GM23248 (cell line): ENCODE measurements at regions not wholly inside any gene's neighbourhood (a gene's known extent, or its start where the extent isn't known, plus 50 kb on each side); places are given as distances from the start of the nearest gene placed in this dataset.

Experiments used
- EZH2 ChIP-seq: fragments of 200-600 bp; sonication (generic); IDR thresholded peaks from 2 replicates; pipeline ENCODE4 v1.6.1; 2018; ENCODE audit warnings: antibody characterized with exemption, mild to moderate bottlenecking; ENCODE audit not compliant: insufficient read depth, poor library complexity, severe bottlenecking
- EZH2phosphoT487 ChIP-seq: fragments of 200-600 bp; sonication (generic); IDR thresholded peaks from 2 replicates; pipeline ENCODE4 v1.6.1; 2018; ENCODE audit warnings: antibody characterized with exemption, moderate library complexity, mild to moderate bottlenecking, low read depth; ENCODE audit not compliant: insufficient read depth

- no peak for TF ChIP-seq EZH2
- TF ChIP-seq EZH2phosphoT487 = no peak
These were observed 585.3 kb upstream of the CCNG1 start for GRCh38 chr5:162852134-162852533.
